GM21737 (cell line): ENCODE measurements at regions not wholly inside any gene's neighbourhood (a gene's known extent, or its start where the extent isn't known, plus 50 kb on each side); places are given as distances from the start of the nearest gene placed in this dataset.

Experiments
- ATAC-seq: cut with Tn5 transposase; IDR thresholded peaks from one replicate; pipeline ENCODE4 v1.9.1; 2021; ENCODE audit warnings: mild to moderate bottlenecking, moderate library complexity; ENCODE audit not compliant: unreplicated experiment

DNA sequence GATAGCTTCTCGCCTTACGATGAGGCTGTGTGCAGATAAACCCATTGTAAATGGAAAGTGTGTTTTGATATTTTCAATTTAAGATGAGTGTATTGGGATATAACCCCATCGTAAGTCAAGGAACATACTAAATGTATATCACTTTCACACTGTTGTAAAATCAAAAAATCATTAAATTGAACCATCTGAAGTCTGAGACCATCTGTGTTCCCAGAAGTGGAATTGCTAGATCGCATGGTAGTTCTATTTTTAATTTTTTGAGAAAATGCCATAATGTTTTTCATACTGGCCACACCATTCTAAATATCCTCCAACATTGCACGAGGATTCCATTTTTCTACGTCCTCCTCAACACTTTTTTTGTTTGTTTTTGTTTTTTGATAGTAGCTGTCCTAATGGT is 209.1 kb upstream of the MTPN start:
- no peak for ATAC-seq

DNA sequence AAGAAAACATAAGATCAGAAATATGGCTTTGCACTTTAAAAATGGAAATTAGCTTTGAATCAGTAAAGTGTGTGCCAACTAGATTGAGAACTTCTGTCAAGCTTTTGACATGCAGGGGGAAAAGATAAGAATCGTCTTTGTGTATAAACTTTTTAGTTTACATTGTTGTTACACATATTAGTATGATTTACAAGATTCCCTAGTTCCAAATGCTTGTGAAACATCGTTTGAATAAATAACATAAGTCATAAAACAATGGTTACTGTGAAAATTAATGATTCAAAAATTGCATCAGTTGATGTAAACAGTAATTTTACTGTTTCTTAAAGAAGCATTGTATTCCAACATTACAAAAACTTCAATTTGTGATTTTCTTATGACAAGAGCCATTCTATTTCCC is 207.6 kb upstream of the MTPN start:
- no peak for ATAC-seq

DNA sequence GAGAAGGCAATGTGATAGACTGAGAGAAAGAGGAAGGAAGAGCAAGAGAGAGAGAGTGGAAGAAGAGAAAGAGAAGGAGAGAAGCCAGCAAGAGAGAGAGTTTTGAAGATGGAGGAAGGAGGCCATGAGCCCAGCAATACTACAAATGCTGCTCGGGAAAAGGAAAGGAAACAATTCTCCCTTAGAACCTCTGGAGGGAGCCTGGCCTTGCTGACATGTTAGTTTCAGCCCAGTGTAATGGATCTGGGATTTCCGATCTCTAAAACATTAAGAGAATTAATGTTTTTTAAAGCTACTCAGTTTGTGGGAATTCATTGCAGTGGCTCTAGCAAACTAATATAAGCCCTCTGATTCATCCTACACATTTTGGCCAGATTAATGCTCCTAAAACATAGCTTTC is 206.8 kb upstream of the MTPN start:
- ATAC-seq = no peak

DNA sequence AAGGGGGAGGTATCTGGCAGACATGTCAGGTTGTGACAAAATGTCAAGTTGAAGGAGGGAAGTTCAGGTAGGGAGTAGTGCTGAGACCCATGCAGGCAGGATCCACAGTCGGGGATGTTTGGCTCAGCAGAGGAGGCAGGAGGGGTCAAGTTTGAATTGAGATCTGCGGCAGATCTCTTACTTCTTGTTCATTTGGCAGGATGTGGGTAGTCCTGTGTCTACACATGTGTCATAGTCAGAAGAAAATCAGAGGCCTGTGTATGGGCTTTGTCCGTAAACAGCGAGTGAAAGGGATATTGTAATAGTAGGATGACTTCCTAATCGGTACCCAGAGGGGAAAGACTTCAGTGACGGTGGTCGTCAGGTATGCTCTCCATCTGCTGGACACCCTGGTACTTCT is 203.8 kb upstream of the MTPN start:
- no peak for ATAC-seq

DNA sequence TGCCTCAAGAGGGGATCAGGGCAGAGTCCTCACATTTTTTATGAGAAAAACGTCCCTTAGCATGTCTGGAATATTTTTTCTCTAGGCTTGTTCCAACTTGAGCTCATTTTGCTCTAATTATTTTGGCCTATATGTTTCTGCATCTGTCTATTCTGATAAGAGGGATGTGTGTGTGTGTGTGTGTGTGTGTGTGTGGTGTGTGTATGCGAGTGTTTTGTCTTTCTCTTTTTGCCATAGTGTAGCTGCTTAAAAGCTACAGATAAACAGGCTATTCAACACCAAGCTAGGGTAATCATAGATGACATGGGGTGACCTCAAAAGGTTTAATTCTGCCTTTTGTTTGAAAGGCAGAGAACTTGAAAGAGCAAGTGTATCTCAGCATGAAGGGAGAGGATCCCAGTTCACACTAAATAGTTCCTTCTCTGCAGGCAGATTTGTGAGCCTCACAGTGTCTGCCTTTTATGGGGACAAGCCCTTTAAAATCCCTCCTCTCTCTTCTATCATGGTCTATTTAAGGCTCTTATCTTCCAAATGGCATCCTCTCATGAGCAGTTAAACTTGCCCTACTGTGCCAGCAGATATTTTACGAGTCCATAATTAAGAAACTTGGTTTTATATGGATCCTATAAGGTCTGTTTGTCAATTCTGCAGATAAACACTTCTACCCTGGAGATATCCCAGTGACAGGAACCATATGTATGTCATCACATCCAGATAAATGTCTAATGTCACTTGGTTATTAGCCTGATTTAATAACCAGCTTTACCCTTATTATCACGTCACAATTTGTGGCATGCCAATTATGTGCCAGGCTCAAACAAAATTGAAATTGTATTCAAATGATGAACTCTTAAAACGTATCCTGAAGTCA is 202.9 kb upstream of the MTPN start:
- no peak for ATAC-seq

DNA sequence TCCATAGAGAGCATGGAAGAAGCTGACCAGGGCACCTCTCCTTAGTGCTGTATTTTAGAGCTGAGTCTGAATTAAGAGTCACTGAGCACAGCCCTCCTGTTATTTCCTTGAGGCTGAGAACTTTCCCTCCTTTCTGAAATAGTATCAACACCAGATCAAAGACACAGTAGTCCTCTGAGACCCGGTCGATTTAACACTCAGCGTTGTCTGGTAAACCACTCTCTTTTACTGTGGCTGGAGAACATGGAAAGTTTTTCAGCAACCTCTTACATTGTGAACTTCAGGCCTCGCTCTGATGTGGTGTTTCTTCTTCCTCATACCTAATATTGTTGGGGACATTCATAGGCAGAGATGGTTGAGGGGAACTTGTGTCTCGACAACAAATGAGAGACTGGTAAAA is 202.0 kb upstream of the MTPN start:
- no peak for ATAC-seq

DNA sequence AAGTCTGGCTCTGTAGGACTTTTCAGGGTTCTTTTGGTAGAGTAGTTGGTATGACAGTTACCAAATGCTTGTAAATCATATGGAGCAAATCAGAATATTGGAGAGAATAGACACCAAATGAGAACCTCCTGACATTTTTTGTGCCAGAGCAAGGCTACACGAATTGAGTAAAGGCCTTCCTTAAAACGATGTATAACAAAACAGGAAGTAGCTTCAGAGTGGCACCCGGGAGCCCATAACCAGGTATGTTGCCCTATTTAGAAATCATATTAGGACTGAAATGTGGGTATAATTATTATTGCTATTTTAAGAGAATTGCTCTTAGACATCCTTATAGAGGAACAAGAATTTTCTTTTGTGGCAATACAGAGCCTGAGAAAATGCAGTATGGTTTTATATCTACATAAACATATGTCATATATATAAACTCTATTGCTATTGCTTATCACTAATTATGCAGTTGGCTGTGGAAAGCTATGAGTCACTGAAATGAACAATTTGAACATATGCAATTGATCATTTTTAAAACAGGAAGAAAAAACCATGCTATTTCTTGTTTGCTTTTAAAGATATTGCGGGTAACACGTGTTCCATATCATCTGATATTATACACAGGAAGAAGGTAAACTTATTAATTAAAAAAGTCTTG is 197.4 kb upstream of the MTPN start:
- no peak for ATAC-seq

DNA sequence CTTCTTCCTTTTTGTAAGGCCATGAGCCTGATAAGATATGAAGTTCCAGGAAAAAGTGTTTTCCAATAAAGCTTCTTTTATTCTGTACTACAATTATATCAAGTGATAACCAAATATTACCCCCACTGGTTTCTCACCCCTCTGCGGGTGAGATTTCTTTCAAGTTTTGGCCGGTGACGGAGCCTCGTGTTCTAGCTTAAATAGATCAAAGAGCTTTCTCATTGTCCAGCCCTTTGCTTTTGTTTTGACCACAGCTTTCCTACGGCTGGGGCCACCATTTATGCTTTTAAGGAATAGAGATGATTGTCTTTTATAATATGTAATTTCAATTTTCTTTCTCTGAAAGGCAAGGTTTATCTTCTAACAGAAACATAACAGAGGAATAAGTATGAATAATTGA is 196.7 kb upstream of the MTPN start:
- ATAC-seq = no peak

DNA sequence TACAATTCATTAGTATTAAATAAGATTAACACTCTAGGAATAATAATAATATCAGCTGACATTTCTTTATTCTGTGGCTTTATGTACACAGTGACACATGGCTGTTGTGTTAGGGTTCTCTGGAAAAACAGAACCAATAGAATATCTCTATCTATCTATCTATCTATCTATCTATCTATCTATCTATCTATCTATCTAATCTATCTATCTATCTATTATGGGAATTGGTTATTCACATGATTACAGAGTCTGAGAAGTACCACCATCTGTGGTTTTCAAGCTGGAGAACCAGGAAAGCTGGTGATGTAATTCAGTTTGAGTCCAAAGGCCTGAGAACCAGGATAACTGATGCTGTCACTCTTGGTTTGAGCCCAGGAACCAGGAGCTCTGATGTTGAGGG is 194.1 kb upstream of the MTPN start:
- no peak for ATAC-seq

DNA sequence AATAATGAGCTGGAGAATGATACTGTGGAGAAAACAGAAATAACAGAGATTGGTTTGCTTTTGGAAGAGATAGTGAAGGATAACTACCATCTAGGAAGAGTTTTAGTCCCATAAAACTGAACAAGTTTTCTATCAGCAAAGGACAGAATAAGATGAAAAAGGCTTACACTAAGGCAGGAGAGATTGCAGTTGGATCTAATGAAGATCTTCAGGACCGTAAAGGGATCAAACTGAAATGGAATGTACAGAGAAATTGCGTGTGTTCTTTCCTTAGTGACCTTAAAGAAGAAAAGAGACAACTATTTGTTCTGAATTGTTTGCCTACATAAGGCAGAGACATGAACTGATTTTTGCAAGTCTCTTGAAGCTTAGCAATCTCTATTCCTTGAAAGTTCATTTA is 191.7 kb upstream of the MTPN start:
- no peak for ATAC-seq

DNA sequence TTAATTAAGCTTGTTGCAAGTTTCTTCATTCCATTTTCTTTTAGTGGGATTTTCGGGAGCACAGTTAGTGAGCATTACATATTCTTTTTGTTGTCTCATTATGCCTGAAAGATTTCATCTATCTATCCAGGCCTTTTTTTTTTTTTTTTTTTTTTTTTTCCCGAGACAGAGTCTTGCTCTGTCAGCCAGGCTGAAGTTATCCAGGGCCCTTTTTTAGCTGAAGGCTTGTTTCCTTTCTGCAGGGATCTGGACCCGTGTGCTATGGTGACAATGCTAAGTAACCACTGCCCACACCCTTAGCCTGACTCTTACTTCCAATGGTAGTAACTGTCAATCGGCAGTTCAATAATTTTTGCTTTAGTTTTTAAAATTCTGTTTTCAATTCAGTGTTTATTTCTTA is 190.8 kb upstream of the MTPN start:
- no peak for ATAC-seq

DNA sequence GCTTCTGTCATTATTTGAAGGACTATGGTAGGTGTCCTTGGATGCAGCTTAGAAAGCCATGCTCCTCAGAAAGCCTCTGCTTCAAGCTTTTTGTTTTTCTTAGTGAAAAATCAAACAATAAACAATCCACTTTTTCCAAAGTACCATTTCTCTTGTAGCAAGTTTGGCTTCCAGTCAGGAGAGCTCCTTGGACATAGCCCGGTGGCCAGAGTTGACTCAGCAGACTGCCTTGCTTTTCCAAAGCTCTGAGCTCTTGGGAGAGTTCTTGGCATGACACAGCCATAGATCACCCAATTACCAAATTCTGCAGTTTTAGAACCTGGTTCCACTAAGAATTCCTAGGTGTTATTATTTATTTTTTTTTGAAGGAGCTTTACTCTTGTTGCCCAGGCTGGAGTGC is 189.4 kb upstream of the MTPN start:
- ATAC-seq = no peak

DNA sequence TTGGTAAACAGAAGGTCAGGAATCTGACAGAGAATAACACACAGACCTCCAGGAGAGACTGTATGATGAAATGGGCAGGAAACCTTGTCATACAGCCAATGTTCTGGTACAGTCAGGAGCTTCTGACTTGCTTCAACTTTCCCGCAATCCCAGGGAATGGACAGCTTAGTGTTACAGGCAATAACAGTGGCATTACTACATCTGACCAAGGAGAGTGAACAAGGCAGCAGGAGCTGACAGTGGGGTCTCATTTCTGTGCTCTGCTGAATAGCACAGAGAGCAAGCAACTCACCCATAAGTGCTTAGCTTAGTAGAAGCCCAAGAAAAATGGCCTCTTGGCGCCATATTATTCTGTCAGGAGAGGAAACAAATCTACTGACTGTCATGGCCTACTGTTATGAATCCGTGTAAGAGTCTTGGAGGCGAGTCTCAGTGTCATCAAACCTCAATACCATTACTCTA is 186.2 kb upstream of the MTPN start:
- ATAC-seq = no peak

DNA sequence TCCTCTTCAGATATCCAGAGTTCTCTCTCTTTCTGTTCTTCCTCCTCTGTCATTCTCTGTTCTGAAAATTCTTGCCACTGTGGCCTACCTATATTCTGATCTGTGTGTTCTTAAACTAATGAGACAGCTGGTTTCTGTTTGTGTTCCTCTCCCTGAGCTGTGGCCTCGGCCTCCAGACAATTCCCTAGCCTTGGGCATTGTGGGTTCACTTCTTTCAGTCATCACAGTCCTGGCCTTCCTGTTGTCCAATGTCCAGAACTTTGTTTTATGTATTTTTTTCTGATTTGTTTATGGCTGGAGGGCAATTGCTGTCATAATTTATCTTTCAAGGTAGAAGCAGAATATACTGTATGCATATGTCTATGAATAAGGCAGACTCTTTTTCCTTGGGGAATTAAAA is 173.2 kb upstream of the MTPN start:
- no peak for ATAC-seq

DNA sequence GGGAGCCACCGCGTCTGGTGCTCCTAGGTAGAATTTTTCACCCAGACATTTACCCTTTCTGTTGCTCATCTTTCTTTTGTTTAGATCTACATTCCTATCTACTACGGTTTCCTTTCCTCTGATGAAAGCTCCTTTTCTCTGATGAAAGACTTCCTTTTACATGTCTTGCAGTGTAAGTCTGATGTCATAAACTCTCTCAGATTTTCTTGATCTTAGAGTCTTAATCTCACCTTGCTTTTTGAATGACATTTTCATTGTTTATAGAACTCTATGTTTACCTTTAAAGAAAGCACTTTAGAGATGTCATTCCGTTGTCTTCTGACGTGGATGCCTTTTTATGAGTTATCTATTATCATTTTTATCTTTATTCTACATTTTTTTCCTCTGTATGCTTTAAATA is 171.8 kb upstream of the MTPN start:
- ATAC-seq = no peak

DNA sequence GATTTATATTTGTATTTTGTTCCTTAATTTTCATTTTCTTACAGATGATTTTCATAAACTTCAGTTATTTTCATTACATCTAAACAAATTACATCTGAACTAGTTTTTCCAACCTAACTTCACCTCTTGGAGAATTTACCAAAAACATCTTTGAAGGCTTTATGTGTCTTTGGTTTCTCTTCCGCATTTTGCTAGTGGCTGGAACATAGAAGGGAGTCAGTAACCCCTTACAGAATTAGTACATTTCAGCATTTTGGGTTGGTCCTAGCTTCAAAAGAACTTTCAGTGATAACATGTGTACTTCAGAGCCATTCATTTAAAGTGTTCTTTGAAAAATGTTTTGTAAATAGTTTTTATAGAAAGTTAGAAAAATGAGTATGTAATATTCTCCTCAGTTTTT is 169.8 kb upstream of the MTPN start:
- no peak for ATAC-seq

DNA sequence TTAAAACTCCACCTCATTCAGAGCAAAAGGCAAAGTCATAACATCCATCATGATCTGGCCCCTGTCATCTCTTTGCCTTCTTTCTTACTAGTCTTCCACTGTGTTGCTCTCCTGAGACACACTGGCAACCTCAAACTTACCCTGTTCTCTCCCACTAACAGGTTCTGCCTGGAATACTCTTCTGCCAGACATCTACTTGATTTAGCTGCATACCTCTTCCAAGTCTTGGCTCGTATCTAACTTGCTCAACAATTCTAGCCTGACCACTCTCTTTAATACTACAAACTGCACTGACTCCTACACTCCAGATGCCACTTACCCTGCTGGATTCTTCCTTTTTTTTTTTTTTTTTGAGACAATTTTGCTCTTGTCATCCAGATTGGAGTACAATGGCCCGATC is 167.0 kb upstream of the MTPN start:
- no peak for ATAC-seq

DNA sequence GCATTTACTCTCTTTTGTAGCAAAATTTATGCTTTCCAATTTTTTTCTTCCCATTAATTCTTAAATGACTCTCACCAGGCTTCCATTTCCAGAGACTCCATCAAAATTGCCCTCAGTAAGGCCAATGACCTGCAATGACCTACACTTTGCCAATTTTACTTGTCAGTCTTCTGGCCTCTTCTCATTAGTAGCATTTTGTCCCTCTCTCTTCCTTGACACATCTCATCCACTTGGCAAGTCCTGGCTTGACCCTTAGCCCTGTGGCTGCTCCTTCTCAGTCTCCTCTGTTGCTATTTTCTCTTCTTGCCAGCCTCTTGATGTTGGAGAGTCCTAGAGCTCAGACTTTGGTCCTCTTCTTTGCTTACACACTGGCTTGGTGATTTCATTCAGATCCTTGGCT is 166.1 kb upstream of the MTPN start:
- no peak for ATAC-seq

DNA sequence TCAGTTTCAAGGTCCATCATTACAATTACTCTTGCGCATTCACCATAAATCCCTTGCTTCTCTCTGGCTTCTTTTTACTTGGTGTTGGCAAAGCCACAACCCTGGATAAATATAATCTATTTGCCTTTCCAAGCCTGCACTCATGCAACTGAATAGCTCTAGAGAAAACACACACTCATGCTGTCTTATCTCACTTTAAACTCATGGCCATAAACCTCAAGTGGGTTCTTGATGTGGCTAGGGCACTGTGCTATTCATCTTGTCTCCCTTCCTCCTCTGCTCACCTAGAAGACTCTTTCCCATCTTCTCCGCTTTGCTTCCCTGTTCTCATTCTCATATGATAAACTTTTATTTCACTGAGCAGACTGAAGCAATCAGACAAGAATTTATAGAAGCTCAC is 165.4 kb upstream of the MTPN start:
- no peak for ATAC-seq

DNA sequence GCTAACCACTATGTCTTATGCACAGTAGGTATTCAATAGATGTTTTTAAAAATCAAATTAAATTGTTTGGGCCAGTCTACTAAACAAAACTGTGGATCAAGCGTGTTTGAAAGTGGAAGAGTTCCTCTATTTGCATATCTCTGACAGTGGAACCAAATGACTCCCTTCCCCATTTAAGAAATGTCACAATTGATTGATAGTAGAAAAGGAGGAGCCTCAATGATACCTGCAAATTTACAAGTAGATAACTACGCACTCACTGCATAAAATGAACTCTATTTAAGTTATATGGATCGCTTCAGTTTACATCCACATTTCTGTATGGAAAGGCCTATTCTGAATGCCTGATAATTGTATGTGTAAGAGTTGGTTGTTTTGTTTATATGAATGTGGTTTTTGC is 163.3 kb upstream of the MTPN start:
- ATAC-seq = no peak

DNA sequence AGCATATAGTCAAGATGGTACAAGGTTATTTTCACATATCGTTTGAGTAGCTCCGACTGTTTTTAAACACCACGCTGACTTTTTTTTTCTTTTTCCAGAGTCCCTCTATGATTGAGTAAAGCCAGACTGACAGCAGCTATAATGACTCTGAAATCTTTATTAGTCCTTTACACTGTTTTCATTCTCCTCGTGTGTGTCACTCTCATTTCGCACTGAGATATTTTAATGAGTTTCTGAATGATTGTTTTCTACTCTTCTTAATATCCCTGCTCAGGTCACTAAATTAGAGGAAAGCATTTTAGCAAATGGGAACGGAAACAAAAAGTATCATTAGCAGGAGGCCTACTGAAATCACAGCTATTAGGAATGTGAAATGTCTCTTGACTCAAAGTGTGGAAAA is 162.3 kb upstream of the MTPN start:
- ATAC-seq = no peak

DNA sequence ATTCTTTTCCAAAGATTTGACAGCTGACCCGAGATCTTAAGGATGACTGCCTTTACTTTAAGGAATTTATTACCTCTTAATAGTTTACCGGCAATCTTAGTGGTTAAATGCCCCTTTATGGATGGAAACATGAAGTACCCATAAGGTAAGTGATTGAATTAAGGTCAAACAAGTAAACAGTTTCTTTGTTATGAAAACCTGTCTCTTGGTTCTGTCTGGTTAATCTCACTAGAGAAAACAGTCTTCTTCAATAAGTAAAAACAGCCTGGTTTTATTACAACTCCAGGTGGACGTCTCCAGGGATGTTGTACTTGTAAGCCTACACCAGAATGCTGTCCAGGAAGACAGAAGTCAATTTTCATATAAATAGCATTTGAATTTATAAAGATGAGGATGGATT is 161.8 kb upstream of the MTPN start:
- ATAC-seq = no peak
